Liver (tissue), 3 donors: ENCODE measurements at regions not wholly inside any gene's neighbourhood (a gene's known extent, or its start where the extent isn't known, plus 50 kb on each side); places are given as distances from the start of the nearest gene placed in this dataset.

ENCODE experiments used
- ATF3 ChIP-seq: IDR thresholded peaks from 2 replicates; pipeline ENCODE4 v1.6.1; 2016; ENCODE audit warnings: antibody characterized with exemption
- CTCF ChIP-seq: fragments of 150-350 bp; IDR thresholded peaks from 2 replicates; pipeline ENCODE4 v1.5.1; 2017; ENCODE audit warnings: improper control_type of control experiment, low read depth, low read length; ENCODE audit not compliant: missing input control
- EGR1 ChIP-seq, 2 donors: IDR thresholded peaks; 2 replicates each; pipeline ENCODE4 v1.6.1; 2016 to 2018; ENCODE audit warnings: antibody characterized with exemption in 2 of 2, low read depth in 2 of 2
- GABPA ChIP-seq, 2 donors: IDR thresholded peaks in 1 of 2; conservative IDR thresholded peaks in 1 of 2; 2 replicates each; pipeline ENCODE4 v1.6.1; 2016; ENCODE audit warnings: antibody characterized with exemption in 2 of 2, mild to moderate bottlenecking in 1 of 2, moderate library complexity in 1 of 2
- HNF4G ChIP-seq: IDR thresholded peaks from 2 replicates; pipeline ENCODE4 v1.6.1; 2016; ENCODE audit warnings: antibody characterized with exemption
- JUND ChIP-seq, 2 donors: IDR thresholded peaks; 2 replicates each; pipeline ENCODE4 v1.6.1; 2016; ENCODE audit warnings: antibody characterized with exemption in 2 of 2
- MAX ChIP-seq: IDR thresholded peaks from 2 replicates; pipeline ENCODE4 v1.6.1; 2016; ENCODE audit warnings: antibody characterized with exemption
- NR2F2 ChIP-seq: IDR thresholded peaks from 2 replicates; pipeline ENCODE4 v1.6.1; 2016; ENCODE audit warnings: antibody characterized with exemption
- TAF1 ChIP-seq: conservative IDR thresholded peaks from 2 replicates; pipeline ENCODE4 v1.6.1; 2016; ENCODE audit warnings: antibody characterized with exemption, mild to moderate bottlenecking
- YY1 ChIP-seq: IDR thresholded peaks from 2 replicates; pipeline ENCODE4 v1.6.1; 2016; ENCODE audit warnings: antibody characterized with exemption, mild to moderate bottlenecking
- ZBTB33 ChIP-seq: IDR thresholded peaks from 2 replicates; pipeline ENCODE4 v1.6.1; 2016; ENCODE audit warnings: antibody characterized with exemption
- donor health status: healthy.
- donor health status: healthy.

- TF ChIP-seq CTCF = no peak
- no peak for TF ChIP-seq MAX
- no peak for TF ChIP-seq GABPA (IDR thresholded peaks at IDR 0.05 in 1 of 2, conservative IDR thresholded peaks at IDR 0.05 in 1 of 2)
- TF ChIP-seq YY1 = no peak
- no peak for TF ChIP-seq HNF4G
- TF ChIP-seq ZBTB33 = no peak
- TF ChIP-seq ATF3 = no peak
- TF ChIP-seq TAF1 = no peak
- TF ChIP-seq NR2F2 = no peak
- TF ChIP-seq JUND (IDR thresholded peaks at IDR 0.05) = no peak
- no peak for TF ChIP-seq EGR1 (IDR thresholded peaks at IDR 0.05; ENCODE audit: low read depth in 2 of 2)
Observed at GRCh38 chrX:112512509-112512908, 167.2 kb downstream of the LHFPL1 start.
